HCT116 (cell line): ENCODE measurements at regions not wholly inside any gene's neighbourhood (a gene's known extent, or its start where the extent isn't known, plus 50 kb on each side); places are given as distances from the start of the nearest gene placed in this dataset.

Experiments used
- ATAC-seq: fragments of 200-7000 bp; cut with Tn5 transposase; 2 replicates; pipeline ENCODE4 v1.9.1; 2020; ENCODE audit warnings: mild to moderate bottlenecking, moderate library complexity
- BruUV-seq: library from RNA; stranded (reverse); fragments of 400-500 nt; replicated peaks from 2 replicates; lab custom pipeline; 2021; lab: Mats Ljungman, UMichigan
- CTCF ChIA-PET: fragments of 300-600 bp; sonication (Branson Sonifier 250); formaldehyde crosslinking; loops from one replicate; lab custom pipeline; 2021; ENCODE audit warnings: antibody characterized with exemption; lab: Charles Lee
- POLR2A ChIA-PET: fragments of 300-600, 350-600 bp; sonication (Branson Sonifier 250); formaldehyde crosslinking; loops from one replicate; lab custom pipeline; 2021; ENCODE audit warnings: antibody characterized with exemption; lab: Charles Lee
- RAD21 ChIA-PET, 2 experiments: fragments of 300-600 bp; sonication (Branson Sonifier 250); formaldehyde crosslinking; loops; one replicate each; lab custom pipeline; 2023; ENCODE audit warnings: low total read pairs in 2 of 2; ENCODE audit not compliant: uncharacterized antibody in 2 of 2, unreplicated experiment in 2 of 2, low non-redundant PET in 1 of 2; lab: Charles Lee
- DNase-seq: peaks from one replicate; pipeline ENCODE4 v3.0.0-alpha.2; 2010; ENCODE audit warnings: low read depth, low spot score
- H2AFZ ChIP-seq: fragments of 200-600 bp; shearing (Covaris generic), sonication (generic); 2 replicates; pipeline ENCODE4 v1.6.1; 2017; ENCODE audit warnings: low read depth, mixed run types, mixed read lengths, antibody characterized with exemption, low read length; ENCODE audit not compliant: poor library complexity, severe bottlenecking
- H3K27ac ChIP-seq: 2 replicates; pipeline ENCODE4 v1.5.1; 2012; ENCODE audit warnings: low read depth, low read length
- H3K27me3 ChIP-seq: fragments of 200-600 bp; sonication (generic); 2 replicates; pipeline ENCODE4 v1.6.1; 2016; ENCODE audit warnings: mixed run types, low read length, mixed read lengths; ENCODE audit not compliant: insufficient read depth
- H3K36me3 ChIP-seq, 2 experiments: fragments of 200-500 bp in 1 of 2; fragments of 200-600 bp in 1 of 2; sonication (Bioruptor generic) in 1 of 2; sonication (generic) in 1 of 2; 2 replicates each; pipeline versions ENCODE4 v1.5.1 to v1.6.1; 2014 to 2016; ENCODE audit warnings: low read length in 2 of 2, inconsistent platforms in 1 of 2, mixed read lengths in 1 of 2, mixed run types in 1 of 2; ENCODE audit not compliant: insufficient read depth in 2 of 2, control insufficient read depth in 1 of 2
- H3K4me1 ChIP-seq, 2 experiments: fragments of 200-600 bp in 1 of 2; sonication (generic) in 1 of 2; 2 replicates each; pipeline versions ENCODE4 v1.5.1 to v1.6.1; 2012 to 2017; ENCODE audit warnings: low read length in 2 of 2, inconsistent platforms in 1 of 2, mild to moderate bottlenecking in 1 of 2, mixed read lengths in 1 of 2, mixed run types in 1 of 2, moderate library complexity in 1 of 2; ENCODE audit not compliant: insufficient read depth in 2 of 2, control insufficient read depth in 1 of 2
- H3K4me2 ChIP-seq: fragments of 200-600 bp; sonication (generic); 2 replicates; pipeline ENCODE4 v1.6.1; 2017; ENCODE audit warnings: mixed run types, low read length, mixed read lengths
- H3K4me3 ChIP-seq, 2 experiments: fragments of 200-600 bp in 1 of 2; sonication (generic) in 1 of 2; replicated peaks in 1 of 2; 2 replicates each; pipeline ENCODE4 v1.5.1; 2011 to 2016; ENCODE audit warnings: low read length in 2 of 2, control low read depth in 1 of 2, low read depth in 1 of 2, mild to moderate bottlenecking in 1 of 2, mixed read lengths in 1 of 2, mixed run types in 1 of 2
- H3K79me2 ChIP-seq: fragments of 200-600 bp; sonication (generic); 2 replicates; pipeline ENCODE4 v1.6.1; 2017; ENCODE audit warnings: mild to moderate bottlenecking, mixed run types, low read length, moderate library complexity, mixed read lengths; ENCODE audit not compliant: insufficient read depth
- H3K9ac ChIP-seq: fragments of 200-600 bp; sonication (generic); 2 replicates; pipeline ENCODE4 v1.6.1; 2016; ENCODE audit warnings: low read length, mixed read lengths
- H3K9me2 ChIP-seq: fragments of 200-600 bp; sonication (generic), shearing (Covaris generic); 2 replicates; pipeline ENCODE4 v1.6.1; 2017; ENCODE audit warnings: mixed run types, mild to moderate bottlenecking, moderate library complexity; ENCODE audit not compliant: insufficient read depth
- H3K9me3 ChIP-seq, 2 experiments: fragments of 200-500 bp in 1 of 2; fragments of 200-600 bp in 1 of 2; sonication (Bioruptor generic) in 1 of 2; sonication (generic) in 1 of 2; 2 replicates each; pipeline ENCODE4 v1.6.1; 2014 to 2017; ENCODE audit warnings: low read length in 2 of 2, mixed read lengths in 2 of 2, inconsistent platforms in 1 of 2, low read depth in 1 of 2, mild to moderate bottlenecking in 1 of 2, mixed run types in 1 of 2, moderate library complexity in 1 of 2; ENCODE audit not compliant: control insufficient read depth in 1 of 2, insufficient read depth in 1 of 2
- H4K20me1 ChIP-seq: fragments of 200-600 bp; sonication (generic), shearing (Covaris generic); 2 replicates; pipeline ENCODE4 v1.6.1; 2017; ENCODE audit warnings: mixed run types, mild to moderate bottlenecking, moderate library complexity; ENCODE audit not compliant: insufficient read depth
- ATF3 ChIP-seq: IDR thresholded peaks from 2 replicates; pipeline ENCODE4 v1.6.1; 2012
- EGR1 ChIP-seq: IDR thresholded peaks from 2 replicates; pipeline ENCODE4 v1.6.1; 2012; ENCODE audit warnings: low read depth
- ELF1 ChIP-seq: IDR thresholded peaks from 2 replicates; pipeline ENCODE4 v1.6.1; 2012; ENCODE audit warnings: low read depth, borderline replicate concordance
- FOSL1 ChIP-seq: IDR thresholded peaks from 2 replicates; pipeline ENCODE4 v1.6.1; 2012; ENCODE audit warnings: low read depth
- JUND ChIP-seq: IDR thresholded peaks from 2 replicates; pipeline ENCODE4 v1.6.1; 2012
- MAX ChIP-seq: IDR thresholded peaks from 2 replicates; pipeline ENCODE4 v1.6.1; 2012
- POLR2AphosphoS5 ChIP-seq: IDR thresholded peaks from 2 replicates; pipeline ENCODE4 v1.6.1; 2011; ENCODE audit warnings: mild to moderate bottlenecking, low read depth, low read length, moderate library complexity
- RAD21 ChIP-seq: IDR thresholded peaks from 2 replicates; pipeline ENCODE4 v1.6.1; 2012; ENCODE audit warnings: low read depth, mild to moderate bottlenecking
- REST ChIP-seq: IDR thresholded peaks from 2 replicates; pipeline ENCODE4 v1.6.1; 2012; ENCODE audit warnings: low read depth
- SIN3A ChIP-seq: IDR thresholded peaks from 2 replicates; pipeline ENCODE4 v1.6.1; 2012; ENCODE audit warnings: low read depth
- SRF ChIP-seq: IDR thresholded peaks from 2 replicates; pipeline ENCODE4 v1.6.1; 2012; ENCODE audit warnings: low read depth
- TCF7L2 ChIP-seq: IDR thresholded peaks from 2 replicates; pipeline ENCODE4 v1.7.0; 2011; ENCODE audit warnings: borderline replicate concordance, inconsistent platforms; ENCODE audit not compliant: insufficient read depth, insufficient read length; ENCODE audit errors: extremely low read depth
- YY1 ChIP-seq: IDR thresholded peaks from 2 replicates; pipeline ENCODE4 v1.6.1; 2011; ENCODE audit warnings: low read length, low read depth, moderate library complexity, mild to moderate bottlenecking; ENCODE audit not compliant: insufficient replicate concordance; ENCODE audit errors: extremely low read depth
- intact Hi-C: fragments of 100-400 bp; cut with micrococcal nuclease; formaldehyde crosslinking; loops from 2 replicates; pipeline ENCODE4 v1.10.0; 2022

GRCh38 chr17:72182371-72182873 is 61.6 kb downstream of the SOX9 start:
- BruUV-seq = no TSS peak
- H3K27ac ChIP-seq = no peak overlapping the region
- H4K20me1 ChIP-seq = no peaks in the 10 kb centered on the region
- H2AFZ ChIP-seq = no peak overlapping the region
- DNase-seq (no peak), ATAC-seq (peak; percentile 47; the same call in 1 of the 2 replicates)
- ChIA-PET RAD21 (no interaction called here), POLR2A (no interaction called here), CTCF (no interaction called here)
- intact Hi-C loops = no loop called here
- H3K4me1 ChIP-seq = peaks cover 9 to 13% of the 10 kb centered on the region in 2 experiments; a peak in 3 of 4 replicates
- H3K4me2 ChIP-seq = no peak overlapping the region
- no peaks in the 10 kb centered on the region for H3K9me2 ChIP-seq
- H3K27me3 ChIP-seq = no peaks in the 10 kb centered on the region
- H3K9ac ChIP-seq = no peak overlapping the region
- H3K4me3 ChIP-seq = no peak overlapping the region
- no peaks in the 10 kb centered on the region for H3K36me3 ChIP-seq
- H3K79me2 ChIP-seq = no peaks in the 10 kb centered on the region
- no peaks in the 10 kb centered on the region for H3K9me3 ChIP-seq
- TF ChIP-seq MAX (no peak), JUND (no peak), TCF7L2 (no peak), RAD21 (no peak), ATF3 (no peak), POLR2AphosphoS5 (no peak), SRF (no peak), EGR1 (no peak), ELF1 (no peak), REST (no peak), SIN3A (no peak), YY1 (no peak), FOSL1 (no peak)
